ENCODE measurements at regions not wholly inside any gene's neighbourhood (a gene's known extent, or its start where the extent isn't known, plus 50 kb on each side); places are given as distances from the start of the nearest gene placed in this dataset.
"Not testable (repeated sequence)": the region's sequence is repeated elsewhere in the genome, so short reads cannot be mapped to it uniquely, and the experiment has no call there.

GRCh38 chr1:164433141-164433817, 125.7 kb upstream of the PBX1 start:
- no peak for DNase-seq (ENCODE audit: low read depth)

DNA sequence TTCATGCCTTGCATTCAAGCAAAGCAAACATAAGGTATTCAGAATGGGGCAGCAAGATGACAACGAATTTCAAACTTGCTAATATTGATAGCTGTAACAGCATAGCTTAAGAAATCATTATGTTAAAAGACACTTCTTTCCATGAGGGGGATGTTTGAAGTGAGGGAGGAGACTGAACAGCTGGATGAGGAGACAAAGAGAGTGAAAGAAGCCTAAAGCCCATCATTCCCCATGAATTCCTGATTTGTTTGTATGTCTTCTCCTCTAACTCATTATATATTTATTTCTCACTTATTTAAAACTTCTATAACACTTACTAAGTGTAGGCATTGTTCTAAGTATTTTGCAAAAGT, 125.2 kb upstream of the PBX1 start:
- DNase-seq (ENCODE audit: low read depth) = no peak

GRCh38 chr1:164440232-164440631, 118.8 kb upstream of the PBX1 start:
- DNase-seq (ENCODE audit: low read depth) = no peak

DNA sequence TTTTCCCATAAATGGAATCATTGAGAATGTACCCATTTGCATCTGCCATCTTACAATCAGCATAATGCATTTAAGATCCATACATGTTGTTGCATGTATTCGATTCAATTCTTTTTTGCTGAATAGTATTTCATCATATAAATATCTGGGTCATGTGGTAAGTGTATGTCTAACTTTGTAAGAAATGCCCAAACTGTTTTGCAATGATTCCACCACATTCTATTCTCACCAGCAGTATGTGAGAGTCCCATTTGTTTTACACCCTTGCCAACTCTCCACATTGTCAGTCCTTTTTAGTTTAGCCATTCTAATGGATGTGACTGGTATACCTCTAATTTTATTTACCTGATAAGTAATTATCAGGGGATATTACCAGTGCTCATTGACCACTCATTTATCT, 115.8 kb upstream of the PBX1 start:
- no peak for DNase-seq (ENCODE audit: low read depth)

DNA sequence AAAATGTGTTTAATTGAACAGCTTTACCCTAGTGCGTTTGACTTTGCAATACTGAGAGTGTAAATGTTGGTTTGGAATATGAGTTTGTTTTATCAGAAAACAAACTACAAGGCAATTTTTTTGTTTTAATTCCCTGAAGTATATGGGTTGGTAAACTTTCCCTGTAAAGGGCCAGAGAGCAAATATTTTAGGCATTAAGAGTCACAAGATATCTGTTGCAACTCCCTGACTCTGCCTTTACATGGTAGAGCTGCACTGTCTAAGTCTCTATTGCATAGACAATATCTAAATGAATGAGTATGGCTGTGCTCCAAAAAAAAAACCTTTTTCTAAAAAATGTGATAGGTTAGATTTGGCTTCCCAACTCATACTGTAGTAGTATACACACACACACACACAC, 115.1 kb upstream of the PBX1 start:
- no peak for DNase-seq (ENCODE audit: low read depth)

- DNase-seq (ENCODE audit: low read depth) = no peak
These were observed 113.0 kb upstream of the PBX1 start for GRCh38 chr1:164446020-164446419.

GRCh38 chr1:164452549-164452948, 106.4 kb upstream of the PBX1 start:
- DNase-seq (ENCODE audit: low read depth) = no peak

- DNase-seq (ENCODE audit: low read depth) = no peak
These were observed 102.7 kb upstream of the PBX1 start for GRCh38 chr1:164456272-164456671.

GRCh38 chr1:164459176-164459575, 99.8 kb upstream of the PBX1 start:
- DNase-seq (ENCODE audit: low read depth) = not testable (repeated sequence)

GRCh38 chr1:164466001-164466421, 93.0 kb upstream of the PBX1 start:
- DNase-seq (ENCODE audit: low read depth) = no peak

- DNase-seq (ENCODE audit: low read depth) = no peak
These were observed 92.6 kb upstream of the PBX1 start for GRCh38 chr1:164466429-164466828.

GRCh38 chr1:164470996-164471395, 88.0 kb upstream of the PBX1 start:
- no peak for DNase-seq (ENCODE audit: low read depth)

GRCh38 chr1:164472841-164473240, 86.1 kb upstream of the PBX1 start:
- DNase-seq (ENCODE audit: low read depth) = no peak

DNA sequence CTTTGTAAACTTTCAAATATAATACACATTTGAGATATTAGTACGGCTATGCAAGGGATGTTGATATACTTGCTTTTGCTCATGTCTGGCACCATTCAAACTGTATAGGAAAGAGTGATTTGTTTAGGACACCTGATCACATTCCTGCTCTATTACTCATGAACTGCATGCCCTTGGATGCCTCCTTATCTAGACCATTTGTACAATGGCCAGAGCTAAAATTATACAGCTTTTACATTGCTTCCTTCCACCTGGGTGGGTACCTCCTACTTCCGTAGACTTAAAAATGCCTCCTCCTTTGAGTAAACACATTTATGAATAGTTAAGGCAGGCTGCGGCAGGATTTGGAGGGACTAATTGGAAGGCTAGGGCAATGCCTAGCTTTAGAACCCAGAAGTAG, 85.4 kb upstream of the PBX1 start:
- DNase-seq (ENCODE audit: low read depth) = no peak

- no peak for DNase-seq (ENCODE audit: low read depth)
These were observed 83.2 kb upstream of the PBX1 start for GRCh38 chr1:164475834-164476233.

- DNase-seq (ENCODE audit: low read depth) = no peak
These were observed 81.6 kb upstream of the PBX1 start for GRCh38 chr1:164477343-164477742.

DNA sequence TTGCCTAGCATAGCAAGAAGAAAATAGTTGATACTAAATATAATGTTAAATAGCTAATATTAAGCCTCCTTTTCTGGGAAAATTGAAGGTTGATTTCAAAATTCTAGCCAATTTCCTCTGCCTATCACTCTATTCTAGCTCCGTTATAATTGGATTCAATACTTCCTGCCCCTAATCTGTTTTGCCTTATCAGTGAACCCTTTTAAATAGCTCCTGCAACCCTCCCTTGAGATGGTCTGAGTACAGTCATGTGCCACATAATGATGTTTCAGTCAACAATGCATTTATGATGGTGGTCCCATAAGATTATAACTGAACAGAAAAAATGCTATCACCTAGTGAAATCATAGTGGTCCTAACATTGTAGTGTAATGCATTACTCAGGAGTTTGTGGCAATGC, 79.7 kb upstream of the PBX1 start:
- no peak for DNase-seq (ENCODE audit: low read depth)

DNA sequence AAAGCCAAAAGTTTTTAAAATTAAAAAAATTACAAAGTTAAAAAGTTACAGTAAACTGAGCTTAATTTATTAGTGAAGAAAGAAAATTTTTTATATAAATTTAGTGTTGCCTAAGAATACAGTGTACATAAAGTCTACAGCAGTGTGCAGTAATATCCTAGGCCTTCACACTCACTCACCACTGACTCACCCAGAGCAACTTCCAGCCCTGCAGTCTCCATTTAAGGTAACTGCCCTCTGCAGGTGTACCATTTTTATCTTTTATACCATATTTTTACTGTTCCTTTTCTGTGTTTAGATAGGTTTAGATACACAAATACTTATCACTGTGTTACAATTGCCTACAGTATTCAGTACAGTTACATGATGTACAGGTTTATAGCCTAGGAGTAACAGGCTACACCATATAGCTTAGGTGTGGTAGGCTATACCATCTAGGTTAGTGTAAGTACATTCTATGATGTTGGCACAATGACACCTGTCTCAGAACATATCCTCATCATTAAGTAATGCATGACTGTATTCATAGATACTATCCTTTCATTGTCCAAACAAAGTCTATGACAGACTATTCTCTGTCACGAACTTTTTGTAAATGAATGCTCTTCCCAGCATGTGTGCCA, 78.6 kb upstream of the PBX1 start:
- no peak for DNase-seq (ENCODE audit: low read depth)

DNA sequence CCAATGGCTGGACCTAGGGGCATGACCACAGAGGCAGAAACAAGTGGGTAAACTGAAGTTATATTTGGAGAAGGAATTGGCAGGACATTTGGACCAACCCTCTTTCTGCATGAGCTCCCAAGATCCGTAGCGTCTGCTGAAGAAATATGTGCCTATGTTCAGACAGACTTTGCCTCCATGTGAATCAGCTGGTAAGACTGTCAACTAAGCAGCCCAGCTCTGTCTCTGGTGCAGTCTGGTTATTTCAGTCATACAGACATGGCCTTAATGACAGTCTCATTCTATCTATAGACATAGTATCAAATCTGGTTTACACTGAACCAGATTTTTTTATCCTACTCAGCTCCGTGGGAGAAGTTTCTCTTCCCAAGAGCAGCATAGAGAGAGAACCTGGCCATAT, 63.1 kb upstream of the PBX1 start:
- no peak for DNase-seq (ENCODE audit: low read depth)

DNA sequence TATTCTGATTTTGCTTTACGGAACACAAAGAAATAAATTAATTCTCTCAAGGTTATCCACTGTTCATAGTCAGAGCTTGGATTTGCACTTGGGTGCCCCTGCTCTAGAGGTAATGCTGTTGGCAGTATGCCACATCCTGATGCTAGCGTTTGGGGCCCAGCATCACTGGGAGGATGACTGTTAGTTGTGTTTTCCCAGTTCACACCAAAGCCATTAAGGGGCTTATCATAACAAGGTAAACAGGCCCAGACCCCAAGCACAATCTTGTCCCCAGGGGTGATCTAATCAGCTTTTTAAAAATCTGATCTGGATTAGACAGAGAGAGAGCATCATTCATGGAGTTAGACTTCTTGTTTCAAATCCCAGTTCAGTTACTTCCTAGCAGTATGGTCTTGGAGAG, 60.2 kb upstream of the PBX1 start:
- no peak for DNase-seq (ENCODE audit: low read depth)

DNA sequence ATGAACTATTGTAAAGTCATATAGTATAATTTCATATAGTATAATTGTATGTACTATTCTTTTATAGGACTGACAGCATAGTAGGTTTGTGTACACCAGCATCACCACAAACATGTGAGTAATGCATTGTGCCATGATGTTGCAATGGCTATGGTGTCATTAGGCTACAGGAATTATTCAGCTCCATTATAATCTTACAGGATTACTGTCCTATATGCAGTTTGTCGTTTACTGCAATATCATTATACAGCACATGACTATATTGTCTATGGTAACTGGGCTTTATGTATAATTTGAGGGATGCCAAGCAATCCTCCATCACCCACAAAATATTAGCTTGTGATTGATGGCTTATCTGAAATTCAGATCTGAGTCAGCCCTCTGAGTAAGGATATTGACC, 54.2 kb upstream of the PBX1 start:
- DNase-seq (ENCODE audit: low read depth) = no peak

Measured in activated T-cell treated with anti-CD3 and anti-CD28 coated beads for 24 hours (primary cell).